G401.6 (cell line): ENCODE measurements at regions not wholly inside any gene's neighbourhood (a gene's known extent, or its start where the extent isn't known, plus 50 kb on each side); places are given as distances from the start of the nearest gene placed in this dataset.
"Not testable (repeated sequence)": the region's sequence is repeated elsewhere in the genome, so short reads cannot be mapped to it uniquely, and the experiment has no call there.

Experiments used
- FAIRE-seq: peaks from 2 replicates; lab custom pipeline; 2012; peaks lifted over from hg19 to GRCh38; lab: Jason Lieb, UNC

GRCh38 chr7:98774884-98775283 lies 94.9 kb downstream of the TMEM130 start:
- no peak for FAIRE-seq

DNA sequence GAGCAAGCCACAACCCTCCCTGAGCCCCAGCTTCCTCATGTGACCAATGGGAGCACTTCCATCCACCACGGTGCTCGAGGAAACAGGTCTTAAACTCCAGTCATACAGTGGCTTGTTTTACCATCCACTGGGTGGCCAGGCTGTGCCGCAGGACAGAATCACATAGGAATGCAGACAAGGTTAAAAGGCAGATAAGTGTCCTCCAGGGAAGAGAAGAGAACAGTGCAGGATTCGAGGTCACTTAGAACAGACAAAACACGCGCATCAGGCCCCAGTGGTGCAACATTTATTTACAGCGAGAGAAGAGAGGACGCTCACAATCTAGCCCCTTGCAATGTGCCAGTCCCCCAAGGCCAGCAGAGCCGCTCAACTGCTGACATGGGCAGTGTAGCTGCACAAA lies 92.8 kb downstream of the TMEM130 start:
- FAIRE-seq = no peak

DNA sequence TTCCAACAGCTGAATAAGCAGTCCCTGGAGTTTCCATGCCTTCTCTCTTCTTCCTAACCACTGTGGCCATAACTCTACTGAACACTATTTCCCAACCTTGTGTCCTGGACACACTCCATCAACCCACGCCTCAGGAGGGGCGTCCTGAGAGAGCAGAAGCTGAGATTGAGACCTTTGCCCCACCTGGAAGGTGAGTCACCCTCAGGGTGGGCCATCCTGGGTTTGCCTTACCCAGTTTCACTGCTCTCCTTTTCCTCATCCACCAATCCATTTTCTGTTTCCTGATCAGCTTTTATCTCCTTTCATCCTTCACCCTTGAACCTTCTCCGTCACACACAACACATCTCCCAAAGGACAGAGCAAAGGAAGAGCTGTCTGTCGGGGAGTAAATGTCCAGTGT lies 91.4 kb downstream of the TMEM130 start:
- FAIRE-seq = no peak

DNA sequence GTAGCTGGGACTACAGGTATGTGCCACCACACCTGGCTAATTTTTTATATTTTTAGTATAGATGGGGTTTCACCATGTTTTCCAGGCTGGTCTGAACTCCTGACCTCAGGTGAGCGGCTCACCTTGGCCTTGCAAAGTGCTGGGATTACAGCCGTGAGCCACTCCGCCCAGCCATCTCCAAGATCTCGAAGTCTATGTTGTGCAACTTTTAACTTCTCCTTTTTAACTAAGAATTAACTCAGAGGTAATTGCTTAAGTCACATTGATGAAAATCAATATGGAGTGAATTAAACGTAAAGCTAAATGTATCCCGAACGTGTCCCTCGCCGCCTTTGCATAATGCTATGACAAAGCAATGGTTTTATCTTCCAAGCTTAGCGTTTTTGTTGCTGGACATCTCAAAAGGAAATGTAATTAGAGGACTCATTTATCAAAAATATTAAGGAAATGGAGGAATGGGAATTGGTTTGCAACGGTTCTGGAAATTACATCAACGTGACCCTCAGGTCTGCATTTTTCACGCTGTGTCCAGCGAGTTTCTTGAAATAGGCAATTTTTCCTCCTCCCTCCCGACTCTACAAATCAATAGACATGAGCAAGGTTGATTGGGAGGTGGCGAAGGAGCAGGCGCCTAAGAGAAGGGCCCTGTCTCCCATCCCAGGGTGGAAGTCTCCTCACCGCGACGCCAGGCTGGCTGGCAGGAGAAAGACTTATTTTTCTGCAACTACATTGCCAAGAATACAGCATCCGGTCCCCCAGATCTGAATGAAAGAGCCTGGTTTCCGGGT lies 89.8 kb downstream of the TMEM130 start:
- no peak for FAIRE-seq

DNA sequence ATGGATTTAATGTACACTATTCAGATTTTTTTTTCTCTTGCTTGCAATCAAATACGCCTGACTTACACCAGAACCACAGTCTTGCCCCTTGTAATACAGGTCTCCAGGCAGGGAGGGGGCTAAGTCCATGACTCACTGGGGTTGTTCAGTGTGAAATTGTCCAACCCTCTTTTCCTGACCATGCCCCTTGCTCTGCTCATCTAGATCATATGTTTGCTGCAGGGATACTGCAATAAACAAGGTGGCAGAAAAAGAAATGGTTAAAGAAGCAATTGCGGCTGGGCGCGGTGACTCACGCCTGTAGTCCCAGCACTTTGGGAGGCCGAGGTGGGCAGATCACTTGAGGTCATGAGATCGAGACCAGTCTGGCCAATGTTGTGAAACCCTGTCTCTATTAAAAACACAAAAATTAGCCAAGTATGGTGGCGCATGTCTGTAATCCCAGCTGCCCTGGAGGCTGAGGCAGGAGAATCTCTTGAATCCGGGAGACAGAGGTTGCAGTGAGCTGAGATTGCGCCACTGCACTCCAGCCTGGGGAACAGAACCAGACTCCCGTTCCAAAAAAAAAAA lies 85.5 kb downstream of the TMEM130 start:
- FAIRE-seq = no peak

GRCh38 chr7:98785929-98786571 lies 83.8 kb downstream of the TMEM130 start:
- FAIRE-seq = no peak

- no peak for FAIRE-seq
These were observed 80.8 kb downstream of the TMEM130 start for GRCh38 chr7:98788966-98789365.

DNA sequence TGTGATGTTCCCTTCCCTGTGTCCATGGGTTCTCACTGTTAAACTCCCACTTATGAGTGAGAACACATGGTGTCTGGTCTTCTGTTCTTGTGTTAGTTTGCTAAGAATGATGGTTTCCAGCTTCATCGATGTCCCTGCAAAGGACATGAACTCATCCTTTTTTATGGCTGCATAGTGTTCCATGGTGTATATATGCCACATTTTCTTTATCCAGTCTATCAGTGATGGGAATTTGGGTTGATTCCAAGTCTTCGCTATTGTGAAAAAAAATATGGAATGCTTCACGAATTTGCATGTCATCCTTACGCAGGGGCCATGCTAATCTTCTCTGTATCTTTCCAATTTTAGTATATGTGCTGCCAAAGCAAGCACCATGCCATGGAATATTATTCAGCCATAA lies 75.4 kb downstream of the TMEM130 start:
- not testable (repeated sequence) for FAIRE-seq

DNA sequence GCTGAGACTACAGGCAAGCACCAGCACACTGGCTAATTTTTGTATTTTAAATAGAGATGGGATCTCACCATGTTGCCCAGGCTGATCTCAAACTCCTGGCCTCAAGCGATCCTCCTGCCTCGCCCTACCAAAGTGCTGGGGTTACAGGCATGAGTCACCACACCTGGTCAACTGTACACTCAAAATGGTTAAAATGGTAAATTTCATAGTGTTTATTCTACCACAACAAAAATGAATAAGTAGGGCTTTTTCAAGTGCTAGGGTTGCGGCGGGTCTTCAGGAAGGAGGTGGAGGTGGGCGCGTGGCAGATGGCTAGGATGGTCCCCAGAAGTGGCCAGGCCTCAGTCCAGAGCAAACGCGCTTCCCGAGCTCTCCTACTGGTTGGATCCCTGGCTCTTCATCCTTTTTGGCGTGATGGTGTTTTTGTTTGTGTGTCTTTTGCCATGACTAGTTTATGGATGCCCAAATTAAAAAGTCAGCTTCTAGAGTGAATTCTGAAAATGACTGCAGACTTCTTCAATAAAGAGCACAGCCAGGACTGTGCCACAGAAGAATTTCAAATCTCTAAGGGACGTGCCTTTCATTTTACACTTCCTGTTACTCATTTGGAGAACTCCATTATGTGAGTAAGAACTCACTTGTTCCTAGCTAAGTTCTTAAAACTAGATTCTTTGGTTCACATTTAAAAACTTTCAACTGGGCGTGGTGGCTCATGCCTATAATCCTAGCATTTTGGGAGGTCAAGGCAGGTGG lies 73.9 kb downstream of the TMEM130 start:
- FAIRE-seq = no peak
